CD4-positive, alpha-beta memory T cell (primary cell): ENCODE measurements at regions not wholly inside any gene's neighbourhood (a gene's known extent, or its start where the extent isn't known, plus 50 kb on each side); places are given as distances from the start of the nearest gene placed in this dataset.

Experiments used
- CTCF ChIA-PET: fragments of 350-600 bp; sonication (Branson Sonifier 250); formaldehyde crosslinking; loops from one replicate; lab custom pipeline; 2021; ENCODE audit warnings: inconsistent platforms; ENCODE audit not compliant: partially characterized antibody; lab: Charles Lee
- POLR2A ChIA-PET: fragments of 350-600 bp; sonication (Branson Sonifier 250); formaldehyde crosslinking; loops from one replicate; lab custom pipeline; 2021; ENCODE audit not compliant: partially characterized antibody; lab: Charles Lee
- DNase-seq, 5 donors: peaks; one replicate each; pipeline versions ENCODE4 v3.0.0 to v3.0.0-alpha.2; 2020 to 2022; ENCODE audit warnings: mixed read lengths in 1 of 5
- H3K27ac ChIP-seq: one replicate; pipeline ENCODE4 v1.7.0; 2013; ENCODE audit warnings: low read depth, low read length
- H3K27me3 ChIP-seq: 2 replicates; pipeline ENCODE4 v1.7.0; 2013; ENCODE audit warnings: mild to moderate bottlenecking, low read length, moderate library complexity; ENCODE audit not compliant: insufficient read depth
- H3K36me3 ChIP-seq: 2 replicates; pipeline ENCODE4 v1.7.0; 2013; ENCODE audit warnings: mild to moderate bottlenecking, low read length, moderate library complexity; ENCODE audit not compliant: insufficient read depth
- H3K4me1 ChIP-seq: 2 replicates; pipeline ENCODE4 v1.7.0; 2013; ENCODE audit warnings: mild to moderate bottlenecking, low read length, moderate library complexity; ENCODE audit not compliant: insufficient read depth
- H3K4me3 ChIP-seq, 2 donors: one replicate each; pipeline ENCODE4 v1.7.0; 2013; ENCODE audit warnings: low read length in 2 of 2, mild to moderate bottlenecking in 1 of 2
- H3K9me3 ChIP-seq, 2 donors: one replicate each; pipeline ENCODE4 v1.7.0; 2013; ENCODE audit warnings: low read length in 2 of 2, control low read depth in 1 of 2; ENCODE audit not compliant: control insufficient read depth in 1 of 2
- H3K27ac Mint-ChIP-seq, 7 donors: one replicate each; pipeline ENCODE4 v1.8.0; 2020 to 2021; ENCODE audit warnings: mixed read lengths in 7 of 7, mild to moderate bottlenecking in 6 of 7, inconsistent platforms in 3 of 7, moderate library complexity in 3 of 7
- H3K27me3 Mint-ChIP-seq, 2 donors: one replicate each; pipeline ENCODE4 v1.8.0; 2020 to 2021; ENCODE audit warnings: mixed read lengths in 2 of 2
- H3K36me3 Mint-ChIP-seq, 2 donors: one replicate each; pipeline ENCODE4 v1.8.0; 2020 to 2021; ENCODE audit warnings: mixed read lengths in 2 of 2, inconsistent platforms in 1 of 2, mild to moderate bottlenecking in 1 of 2
- H3K4me1 Mint-ChIP-seq, 4 donors: one replicate each; pipeline ENCODE4 v1.8.0; 2020 to 2021; ENCODE audit warnings: mixed read lengths in 4 of 4, mild to moderate bottlenecking in 1 of 4
- H3K4me3 Mint-ChIP-seq, 8 donors: one replicate each; pipeline ENCODE4 v1.8.0; 2020 to 2021; ENCODE audit warnings: mixed read lengths in 8 of 8, mild to moderate bottlenecking in 7 of 8, moderate library complexity in 6 of 8, inconsistent platforms in 3 of 8
- H3K9me3 Mint-ChIP-seq, 8 donors: one replicate each; pipeline ENCODE4 v1.8.0; 2020 to 2021; ENCODE audit warnings: mixed read lengths in 8 of 8, mild to moderate bottlenecking in 5 of 8, inconsistent platforms in 3 of 8, moderate library complexity in 1 of 8
- intact Hi-C: fragments of 100-400 bp; cut with micrococcal nuclease; formaldehyde crosslinking; loops from one replicate; pipeline ENCODE4 v1.15.1; 2023

- POLR2A ChIA-PET: no interaction called here
- Mint-ChIP-seq H3K36me3 (no peaks in the 10 kb centered on the region), H3K27ac (no peak overlapping the region), H3K9me3 (no peaks in the 10 kb centered on the region), H3K27me3 (no peaks in the 10 kb centered on the region), H3K4me3 (no peak overlapping the region), H3K4me1 (no peaks in the 10 kb centered on the region)
- H3K4me1 ChIP-seq: no peaks in the 10 kb centered on the region
- DNase-seq: no peak
- H3K9me3 ChIP-seq: no peaks in the 10 kb centered on the region
- no peak overlapping the region for H3K4me3 ChIP-seq
- H3K36me3 ChIP-seq: no peaks in the 10 kb centered on the region
- no peak overlapping the region for H3K27ac ChIP-seq
- CTCF ChIA-PET: no interaction called here
- intact Hi-C loops: no loop called here
- no peaks in the 10 kb centered on the region for H3K27me3 ChIP-seq
Measured at GRCh38 chr2:194332799-194333490, 1324.1 kb upstream of the SLC39A10 start.

- Histone ChIP-seq H3K27ac (no peak overlapping the region), H3K27me3 (no peaks in the 10 kb centered on the region), H3K4me3 (no peak overlapping the region), H3K36me3 (no peaks in the 10 kb centered on the region), H3K4me1 (no peaks in the 10 kb centered on the region), H3K9me3 (no peaks in the 10 kb centered on the region)
- DNase-seq: no peak
- H3K36me3 Mint-ChIP-seq: no peaks in the 10 kb centered on the region
- H3K27me3 Mint-ChIP-seq: no peaks in the 10 kb centered on the region
- CTCF ChIA-PET: no interaction called here
- H3K4me3 Mint-ChIP-seq: no peak overlapping the region
- no peak overlapping the region for H3K27ac Mint-ChIP-seq
- no peaks in the 10 kb centered on the region for H3K4me1 Mint-ChIP-seq
- intact Hi-C loops: no loop called here
- no peaks in the 10 kb centered on the region for H3K9me3 Mint-ChIP-seq
- POLR2A ChIA-PET: no interaction called here
Measured at GRCh38 chr2:194328456-194328855, 1328.6 kb upstream of the SLC39A10 start.

DNA sequence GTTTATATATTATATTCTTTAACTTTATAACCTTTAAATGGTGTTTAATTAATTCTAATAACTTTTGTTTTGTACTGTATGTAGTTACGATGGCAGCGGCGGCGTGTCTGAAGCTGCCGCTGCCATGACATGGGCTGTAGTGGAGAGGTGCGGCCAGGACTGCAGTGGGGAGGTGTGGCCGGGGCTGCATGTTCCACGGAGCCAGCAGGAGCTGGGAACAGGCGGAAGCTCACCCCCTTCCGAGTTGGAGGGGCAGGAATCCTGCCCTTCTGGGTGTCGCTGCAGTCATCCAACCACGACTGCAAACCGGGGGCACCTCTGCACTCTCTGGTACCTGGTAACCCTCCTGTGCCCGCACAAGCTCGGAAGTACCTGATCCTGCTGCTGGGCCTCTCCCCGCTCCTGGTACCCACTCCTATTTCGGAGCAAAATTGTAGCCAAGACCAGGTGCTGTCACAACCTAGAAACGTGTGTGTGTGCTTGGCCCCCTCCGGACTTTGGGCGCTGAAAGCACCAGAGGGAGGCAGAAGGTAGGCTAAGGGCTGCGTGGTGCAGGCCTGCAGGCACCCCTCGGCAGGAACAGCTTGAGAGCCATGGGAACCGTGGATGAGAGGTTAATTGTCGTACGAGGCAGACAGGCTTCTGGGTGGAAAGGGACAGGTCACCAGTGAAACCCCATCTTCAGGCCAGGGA, 1329.7 kb upstream of the SLC39A10 start:
- DNase-seq: no peak
- no peaks in the 10 kb centered on the region for H3K9me3 Mint-ChIP-seq
- Histone ChIP-seq H3K4me3 (no peak overlapping the region), H3K4me1 (no peaks in the 10 kb centered on the region), H3K27me3 (no peaks in the 10 kb centered on the region), H3K27ac (no peak overlapping the region), H3K9me3 (no peaks in the 10 kb centered on the region), H3K36me3 (no peaks in the 10 kb centered on the region)
- H3K27ac Mint-ChIP-seq: no peak overlapping the region
- CTCF ChIA-PET: no interaction called here
- H3K4me1 Mint-ChIP-seq: no peaks in the 10 kb centered on the region
- POLR2A ChIA-PET: no interaction called here
- intact Hi-C loops: no loop called here
- H3K27me3 Mint-ChIP-seq: no peaks in the 10 kb centered on the region
- H3K36me3 Mint-ChIP-seq: no peaks in the 10 kb centered on the region
- H3K4me3 Mint-ChIP-seq: no peak overlapping the region

GRCh38 chr2:194323740-194324139, 1333.3 kb upstream of the SLC39A10 start:
- Mint-ChIP-seq H3K27ac (no peak overlapping the region), H3K9me3 (peaks cover 0 to 2% (median 0%) of the 10 kb centered on the region in 8 donors), H3K4me1 (no peaks in the 10 kb centered on the region), H3K27me3 (no peaks in the 10 kb centered on the region), H3K4me3 (no peak overlapping the region), H3K36me3 (no peaks in the 10 kb centered on the region)
- H3K27me3 ChIP-seq: no peaks in the 10 kb centered on the region
- H3K4me1 ChIP-seq: no peaks in the 10 kb centered on the region
- H3K9me3 ChIP-seq: no peaks in the 10 kb centered on the region
- H3K4me3 ChIP-seq: no peak overlapping the region
- intact Hi-C loops: no loop called here
- H3K27ac ChIP-seq: no peak overlapping the region
- ChIA-PET CTCF (no interaction called here), POLR2A (no interaction called here)
- no peak for DNase-seq
- H3K36me3 ChIP-seq: no peaks in the 10 kb centered on the region

GRCh38 chr2:194320520-194320919, 1336.5 kb upstream of the SLC39A10 start:
- Histone ChIP-seq H3K4me3 (no peak overlapping the region), H3K36me3 (no peaks in the 10 kb centered on the region), H3K27me3 (no peaks in the 10 kb centered on the region), H3K9me3 (no peaks in the 10 kb centered on the region), H3K27ac (no peak overlapping the region), H3K4me1 (no peaks in the 10 kb centered on the region)
- peaks cover 0 to 2% (median 0%) of the 10 kb centered on the region in 8 donors for H3K9me3 Mint-ChIP-seq
- no peaks in the 10 kb centered on the region for H3K27me3 Mint-ChIP-seq
- intact Hi-C loops: no loop called here
- no peak overlapping the region for H3K27ac Mint-ChIP-seq
- no peak for DNase-seq
- H3K4me1 Mint-ChIP-seq: no peaks in the 10 kb centered on the region
- CTCF ChIA-PET: no interaction called here
- H3K36me3 Mint-ChIP-seq: no peaks in the 10 kb centered on the region
- H3K4me3 Mint-ChIP-seq: no peak overlapping the region
- POLR2A ChIA-PET: no interaction called here

GRCh38 chr2:194319222-194319992, 1337.6 kb upstream of the SLC39A10 start:
- Histone ChIP-seq H3K9me3 (no peaks in the 10 kb centered on the region), H3K4me3 (no peak overlapping the region), H3K36me3 (no peaks in the 10 kb centered on the region), H3K27ac (no peak overlapping the region), H3K4me1 (no peaks in the 10 kb centered on the region), H3K27me3 (no peaks in the 10 kb centered on the region)
- Mint-ChIP-seq H3K27me3 (no peaks in the 10 kb centered on the region), H3K9me3 (peaks cover 0 to 2% (median 0%) of the 10 kb centered on the region in 8 donors), H3K4me3 (no peak overlapping the region), H3K36me3 (no peaks in the 10 kb centered on the region), H3K27ac (no peak overlapping the region), H3K4me1 (no peaks in the 10 kb centered on the region)
- no peak for DNase-seq
- intact Hi-C loops: no loop called here
- POLR2A ChIA-PET: no interaction called here
- CTCF ChIA-PET: no interaction called here

DNA sequence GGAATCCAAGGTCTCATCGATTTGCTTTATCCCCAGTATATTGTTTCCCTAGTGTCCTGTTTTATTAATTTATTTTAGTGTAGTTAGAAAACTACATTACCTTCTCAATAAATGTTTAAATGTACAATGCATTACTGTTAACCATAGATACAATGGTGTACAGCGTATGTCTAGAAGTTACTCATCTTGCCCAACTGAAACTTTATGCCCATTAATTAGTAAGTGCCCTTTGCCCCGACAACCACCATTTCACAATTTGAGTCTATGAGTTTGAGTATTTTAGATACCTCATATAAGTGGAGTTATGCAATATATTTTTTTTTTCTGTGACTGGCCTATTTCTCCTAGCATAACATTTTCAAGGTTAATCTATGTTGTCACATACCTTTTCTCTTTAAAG, 1343.0 kb upstream of the SLC39A10 start:
- H3K36me3 Mint-ChIP-seq: no peaks in the 10 kb centered on the region
- no peaks in the 10 kb centered on the region for H3K9me3 Mint-ChIP-seq
- ChIA-PET CTCF (no interaction called here), POLR2A (no interaction called here)
- Histone ChIP-seq H3K4me1 (no peaks in the 10 kb centered on the region), H3K36me3 (no peaks in the 10 kb centered on the region), H3K9me3 (no peaks in the 10 kb centered on the region), H3K27ac (no peak overlapping the region), H3K4me3 (no peak overlapping the region), H3K27me3 (no peaks in the 10 kb centered on the region)
- no peaks in the 10 kb centered on the region for H3K27me3 Mint-ChIP-seq
- intact Hi-C loops: no loop called here
- H3K4me3 Mint-ChIP-seq: no peak overlapping the region
- no peak for DNase-seq
- H3K4me1 Mint-ChIP-seq: no peaks in the 10 kb centered on the region
- H3K27ac Mint-ChIP-seq: no peak overlapping the region
